ENCODE measurements at regions not wholly inside any gene's neighbourhood (a gene's known extent, or its start where the extent isn't known, plus 50 kb on each side); places are given as distances from the start of the nearest gene placed in this dataset.

- no peak for TF ChIP-seq CTCF (IDR thresholded peaks at IDR 0.05; ENCODE audit: insufficient read depth, missing control alignments)
- no peak for FAIRE-seq
- DNase-seq (ENCODE audit: insufficient read length, low spot score) = no peak
Observed at GRCh38 chr2:209044307-209044706, 379.5 kb upstream of the MAP2 start.

GRCh38 chr2:209046163-209046562, 377.7 kb upstream of the MAP2 start:
- TF ChIP-seq CTCF (IDR thresholded peaks at IDR 0.05; ENCODE audit: insufficient read depth, missing control alignments) = no peak
- FAIRE-seq = no peak

DNA sequence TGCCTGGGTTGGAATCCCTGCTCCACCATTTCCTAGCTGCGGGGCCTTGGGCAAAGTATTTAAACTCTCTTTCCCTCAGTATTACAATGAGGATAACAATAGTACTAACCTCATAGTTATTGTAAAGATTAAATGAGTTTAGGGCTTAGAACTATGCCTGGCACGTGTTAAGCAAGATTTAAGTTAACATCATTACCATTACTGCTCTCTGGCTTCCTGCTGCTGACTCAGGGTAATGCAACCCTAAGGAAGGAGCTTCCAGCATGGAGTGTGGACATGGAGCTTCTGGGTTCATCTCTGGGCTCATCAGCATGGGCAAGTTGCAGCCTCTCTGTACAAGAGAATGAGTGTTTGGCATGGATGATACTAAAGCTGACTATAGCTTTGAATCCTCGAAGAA, 374.2 kb upstream of the MAP2 start:
- FAIRE-seq (no peak), DNase-seq (ENCODE audit: insufficient read length, low spot score) (no peak)
- no peak for TF ChIP-seq CTCF (IDR thresholded peaks at IDR 0.05; ENCODE audit: insufficient read depth, missing control alignments)

More at GRCh38 chr2:209046163-209046562, 377.7 kb upstream of the MAP2 start:
- no peak for DNase-seq (ENCODE audit: insufficient read length, low spot score)

- FAIRE-seq = no peak
- TF ChIP-seq CTCF (IDR thresholded peaks at IDR 0.05; ENCODE audit: insufficient read depth, missing control alignments) = no peak
Observed at GRCh38 chr2:209062210-209062609, 361.6 kb upstream of the MAP2 start.

DNA sequence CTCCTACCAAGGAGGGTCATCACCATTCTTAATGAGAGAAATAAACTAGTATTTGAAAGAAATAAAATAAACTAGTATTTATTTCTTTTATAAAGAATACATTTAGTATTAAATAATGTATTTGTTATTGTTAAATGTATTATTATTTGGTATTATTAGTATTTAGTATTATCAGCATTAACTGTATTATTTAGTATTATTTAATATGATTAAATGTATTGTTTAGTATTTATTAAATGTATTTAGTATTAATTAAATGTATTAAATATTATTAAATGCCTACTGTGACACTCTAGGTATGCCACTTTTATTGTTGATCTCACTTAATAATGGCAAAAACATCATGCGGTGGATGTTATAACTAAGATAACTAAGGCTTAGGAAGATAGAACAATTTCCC, 353.6 kb upstream of the MAP2 start:
- no peak for DNase-seq (ENCODE audit: insufficient read length, low spot score)
- FAIRE-seq = no peak
- no peak for TF ChIP-seq CTCF (IDR thresholded peaks at IDR 0.05; ENCODE audit: insufficient read depth, missing control alignments)

More at GRCh38 chr2:209062210-209062609, 361.6 kb upstream of the MAP2 start:
- DNase-seq (ENCODE audit: insufficient read length, low spot score) = no peak

GRCh38 chr2:209073151-209073550, 350.7 kb upstream of the MAP2 start:
- TF ChIP-seq CTCF (IDR thresholded peaks at IDR 0.05; ENCODE audit: insufficient read depth, missing control alignments) = no peak
- no peak for DNase-seq (ENCODE audit: insufficient read length, low spot score)
- FAIRE-seq = no peak

DNA sequence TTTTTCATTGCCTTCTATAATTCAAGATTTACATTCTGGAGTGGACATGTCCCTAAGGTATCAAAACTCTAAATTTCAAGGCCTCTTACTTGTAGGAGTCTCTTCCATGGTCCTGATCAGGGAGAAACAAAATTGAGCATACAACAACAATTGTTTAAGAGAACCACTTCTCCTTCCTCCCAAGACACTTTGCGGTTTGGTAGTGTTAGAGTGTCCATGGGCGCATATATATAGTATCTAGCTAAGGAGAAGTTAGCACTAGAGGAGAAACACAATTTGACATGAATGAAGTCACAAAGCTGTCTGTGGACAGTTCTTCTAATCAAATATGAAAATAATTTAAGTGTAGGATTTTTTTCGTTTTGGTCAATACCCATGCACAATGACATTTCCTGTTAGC, 349.1 kb upstream of the MAP2 start:
- no peak for TF ChIP-seq CTCF (IDR thresholded peaks at IDR 0.05; ENCODE audit: insufficient read depth, missing control alignments)
- FAIRE-seq (no peak), DNase-seq (ENCODE audit: insufficient read length, low spot score) (no peak)

Measured in D721Med (cell line).